ENCODE measurements at regions not wholly inside any gene's neighbourhood (a gene's known extent, or its start where the extent isn't known, plus 50 kb on each side); places are given as distances from the start of the nearest gene placed in this dataset.

DNA sequence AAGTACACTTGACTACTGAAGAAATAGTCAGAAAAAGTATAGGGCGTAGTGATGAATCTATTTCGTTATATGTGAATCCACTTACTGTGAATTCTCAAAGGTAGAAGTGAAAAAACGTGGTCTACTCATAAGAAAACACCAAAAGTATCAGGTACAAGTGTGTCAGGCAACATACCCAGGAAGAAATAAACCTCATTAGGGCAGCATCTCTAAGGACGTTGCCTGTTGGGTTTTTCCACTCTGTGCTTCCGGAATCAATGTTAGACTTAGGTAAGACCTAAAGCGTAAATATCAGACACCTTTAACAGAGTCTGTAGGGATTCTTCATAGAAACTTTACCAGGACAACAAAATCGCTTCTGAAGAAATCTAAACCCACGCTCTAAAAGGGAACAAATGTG, 607.2 kb upstream of the EPHA7 start:
- Histone ChIP-seq H3K9me3 (no peaks in the 10 kb centered on the region), H3K27ac (no peak overlapping the region), H3K4me3 (no peak overlapping the region), H3K27me3 (no peaks in the 10 kb centered on the region), H3K36me3 (no peaks in the 10 kb centered on the region), H3K4me1 (no peaks in the 10 kb centered on the region)
- DNase-seq (ENCODE audit: low spot score in 2 of 2): no peak
- intact Hi-C loops (cut with DNase I): no loop called here
- TF ChIP-seq, protein P1, sequence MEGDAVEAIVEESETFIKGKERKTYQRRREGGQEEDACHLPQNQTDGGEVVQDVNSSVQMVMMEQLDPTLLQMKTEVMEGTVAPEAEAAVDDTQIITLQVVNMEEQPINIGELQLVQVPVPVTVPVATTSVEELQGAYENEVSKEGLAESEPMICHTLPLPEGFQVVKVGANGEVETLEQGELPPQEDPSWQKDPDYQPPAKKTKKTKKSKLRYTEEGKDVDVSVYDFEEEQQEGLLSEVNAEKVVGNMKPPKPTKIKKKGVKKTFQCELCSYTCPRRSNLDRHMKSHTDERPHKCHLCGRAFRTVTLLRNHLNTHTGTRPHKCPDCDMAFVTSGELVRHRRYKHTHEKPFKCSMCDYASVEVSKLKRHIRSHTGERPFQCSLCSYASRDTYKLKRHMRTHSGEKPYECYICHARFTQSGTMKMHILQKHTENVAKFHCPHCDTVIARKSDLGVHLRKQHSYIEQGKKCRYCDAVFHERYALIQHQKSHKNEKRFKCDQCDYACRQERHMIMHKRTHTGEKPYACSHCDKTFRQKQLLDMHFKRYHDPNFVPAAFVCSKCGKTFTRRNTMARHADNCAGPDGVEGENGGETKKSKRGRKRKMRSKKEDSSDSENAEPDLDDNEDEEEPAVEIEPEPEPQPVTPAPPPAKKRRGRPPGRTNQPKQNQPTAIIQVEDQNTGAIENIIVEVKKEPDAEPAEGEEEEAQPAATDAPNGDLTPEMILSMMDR (IDR thresholded peaks at IDR 0.05): no peak

DNA sequence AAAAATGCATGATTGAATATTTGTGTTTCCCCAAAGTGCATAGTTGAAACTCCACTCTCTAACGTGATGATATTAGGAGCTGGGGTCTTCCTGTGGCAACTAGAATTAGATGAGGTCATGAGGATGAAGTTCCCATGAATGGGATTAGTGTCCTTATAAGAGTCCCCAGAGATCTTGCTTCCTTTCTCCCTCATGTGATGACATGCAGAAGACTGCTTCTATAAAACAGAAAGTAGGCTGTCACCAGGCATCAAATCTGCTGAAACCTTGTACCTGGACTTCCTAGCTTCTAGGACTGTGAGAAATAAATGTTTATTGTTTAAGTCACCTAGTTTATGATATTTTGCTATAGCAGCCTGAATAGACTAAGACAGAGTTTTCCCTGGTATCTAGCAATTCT, 586.5 kb upstream of the EPHA7 start:
- TF ChIP-seq, protein P1 (IDR thresholded peaks at IDR 0.05): no peak
- Histone ChIP-seq H3K36me3 (no peaks in the 10 kb centered on the region), H3K4me1 (no peaks in the 10 kb centered on the region), H3K27me3 (no peaks in the 10 kb centered on the region), H3K4me3 (no peak overlapping the region), H3K27ac (no peak overlapping the region), H3K9me3 (no peaks in the 10 kb centered on the region)
- no peak for DNase-seq (ENCODE audit: low spot score in 2 of 2)
- intact Hi-C loops (cut with DNase I): no loop called here

DNA sequence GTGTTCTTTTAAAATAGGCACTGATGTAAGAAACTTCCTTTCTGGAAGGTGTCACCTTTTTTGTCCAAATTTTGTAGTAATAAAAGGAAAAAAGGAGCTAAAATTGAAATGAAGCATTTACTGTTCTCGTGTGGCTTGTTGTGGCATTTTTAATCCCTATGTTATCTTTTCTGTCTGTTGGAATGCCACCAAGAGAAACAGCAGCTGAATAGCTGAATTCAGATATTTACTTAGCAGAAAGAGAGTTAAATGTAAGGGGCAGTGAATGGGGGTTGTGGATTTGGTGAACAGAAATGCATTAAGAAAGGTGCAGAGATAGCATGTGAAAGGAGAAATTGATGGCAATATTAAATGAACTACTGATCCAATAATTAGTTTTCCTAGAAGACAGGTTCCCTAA, 573.6 kb upstream of the EPHA7 start:
- Histone ChIP-seq H3K27ac (no peak overlapping the region), H3K9me3 (no peaks in the 10 kb centered on the region), H3K4me1 (no peaks in the 10 kb centered on the region), H3K4me3 (no peak overlapping the region), H3K36me3 (no peaks in the 10 kb centered on the region), H3K27me3 (no peaks in the 10 kb centered on the region)
- intact Hi-C loops (cut with DNase I): no loop called here
- TF ChIP-seq, protein P1 (IDR thresholded peaks at IDR 0.05): no peak
- no peak for DNase-seq (ENCODE audit: low spot score in 2 of 2)

DNA sequence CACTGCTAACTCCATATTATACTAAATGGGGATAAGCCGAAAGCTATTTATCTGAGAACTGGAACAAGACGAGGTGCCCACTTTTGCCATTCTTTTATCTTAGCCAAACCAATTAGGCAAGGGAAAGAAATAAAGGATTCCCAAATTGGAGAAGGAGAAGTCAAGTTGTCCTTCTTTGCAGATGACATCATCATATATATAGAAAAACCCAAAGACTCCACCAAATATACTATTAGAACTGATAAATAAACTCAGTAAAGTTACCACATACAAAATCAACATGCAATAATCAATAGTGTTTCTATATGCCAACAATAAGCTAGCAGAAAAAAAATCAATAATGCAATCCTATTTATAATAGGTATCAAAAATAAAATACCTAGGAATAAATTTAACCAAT, 570.3 kb upstream of the EPHA7 start:
- Histone ChIP-seq H3K36me3 (no peaks in the 10 kb centered on the region), H3K9me3 (no peaks in the 10 kb centered on the region), H3K4me3 (no peak overlapping the region), H3K4me1 (no peaks in the 10 kb centered on the region), H3K27me3 (no peaks in the 10 kb centered on the region), H3K27ac (no peak overlapping the region)
- no peak for DNase-seq (ENCODE audit: low spot score in 2 of 2)
- intact Hi-C loops (cut with DNase I): no loop called here
- TF ChIP-seq, protein P1 (IDR thresholded peaks at IDR 0.05): no peak

DNA sequence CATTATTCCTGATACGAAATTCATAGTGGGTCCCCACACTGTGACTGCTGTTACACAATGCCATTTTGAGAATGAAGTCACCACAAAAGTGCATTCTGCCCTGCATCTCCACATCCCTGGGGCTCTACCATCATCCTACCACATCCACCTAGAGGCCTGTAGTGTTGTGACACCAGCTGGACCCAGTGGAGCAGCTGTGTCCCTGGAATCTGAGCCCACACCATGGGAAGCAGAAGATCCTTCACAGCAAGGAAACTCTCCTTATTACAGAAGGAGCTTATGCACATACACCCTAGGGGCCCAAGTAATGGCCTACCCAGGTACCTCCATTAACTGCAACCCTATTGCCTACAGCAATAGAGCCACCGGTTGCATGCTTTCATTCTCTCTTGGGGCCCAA, 566.6 kb upstream of the EPHA7 start:
- H3K9me3 ChIP-seq: no peaks in the 10 kb centered on the region
- H3K36me3 ChIP-seq: no peaks in the 10 kb centered on the region
- H3K4me1 ChIP-seq: no peaks in the 10 kb centered on the region
- no peak overlapping the region for H3K27ac ChIP-seq
- H3K4me3 ChIP-seq: no peak overlapping the region
- H3K27me3 ChIP-seq: no peaks in the 10 kb centered on the region
- no peak for DNase-seq (ENCODE audit: low spot score in 2 of 2)
- intact Hi-C loops (cut with DNase I): no loop called here
- TF ChIP-seq, protein P1 (IDR thresholded peaks at IDR 0.05): no peak

DNA sequence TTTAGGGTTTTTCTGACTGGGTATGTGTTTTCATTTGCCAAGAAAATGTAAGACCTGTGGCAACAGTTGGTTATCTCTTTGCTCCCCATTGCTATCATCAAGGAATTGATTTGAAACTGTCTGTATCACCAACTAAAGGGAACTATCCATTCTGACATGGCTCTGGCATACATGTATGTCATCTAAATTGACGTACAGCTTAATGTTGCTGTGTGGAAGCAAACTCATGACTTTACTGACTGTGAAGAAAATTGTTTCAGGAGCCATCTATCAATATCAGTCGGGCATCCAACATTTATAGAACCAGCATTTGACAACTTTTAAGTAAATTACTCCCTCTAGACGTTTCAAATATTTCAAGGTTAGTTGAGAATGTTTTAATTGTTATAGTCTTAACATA, 555.8 kb upstream of the EPHA7 start:
- no peak for DNase-seq (ENCODE audit: low spot score in 2 of 2)
- intact Hi-C loops (cut with DNase I): no loop called here
- H3K36me3 ChIP-seq: no peaks in the 10 kb centered on the region
- no peak overlapping the region for H3K4me3 ChIP-seq
- H3K27ac ChIP-seq: no peak overlapping the region
- H3K4me1 ChIP-seq: no peaks in the 10 kb centered on the region
- TF ChIP-seq, protein P1 (IDR thresholded peaks at IDR 0.05): no peak
- H3K9me3 ChIP-seq: no peaks in the 10 kb centered on the region
- H3K27me3 ChIP-seq: no peaks in the 10 kb centered on the region

Measured in ascending aorta (tissue), 2 donors.